HepG2 (cell line): ENCODE measurements at regions not wholly inside any gene's neighbourhood (a gene's known extent, or its start where the extent isn't known, plus 50 kb on each side); places are given as distances from the start of the nearest gene placed in this dataset.

ENCODE experiments used
- ATAC-seq: fragments of 200-7000 bp; cut with Tn5 transposase; 3 replicates; pipeline ENCODE4 v1.9.1; 2020; ENCODE audit warnings: mild to moderate bottlenecking, moderate library complexity
- BruUV-seq: library from RNA; stranded (reverse); fragments of 400-500 nt; replicated peaks from 2 replicates; lab custom pipeline; 2021; lab: Mats Ljungman, UMichigan
- CTCF ChIA-PET: fragments of 300-600 bp; formaldehyde crosslinking; extraction: SDS; loops from one replicate; lab custom pipeline; 2021; ENCODE audit warnings: low total read pairs, inconsistent platforms, low intra/inter-chr PET ratio; lab: Yijun Ruan, JAX
- POLR2A ChIA-PET: fragments of 350-600 bp; sonication (Branson Sonifier 250); formaldehyde crosslinking; loops from one replicate; lab custom pipeline; 2020; ENCODE audit warnings: antibody characterized with exemption, inconsistent platforms; lab: Yijun Ruan, JAX
- DNase-seq: peaks from one replicate; pipeline ENCODE4 v3.0.0-alpha.2; 2015; ENCODE audit warnings: low spot score
- FAIRE-seq: peaks from 3 replicates; lab custom pipeline; 2011; peaks lifted over from hg19 to GRCh38; lab: Jason Lieb, UNC
- H2AFZ ChIP-seq: one replicate; pipeline ENCODE4 v1.6.1; 2011; ENCODE audit warnings: low read length, inconsistent platforms
- H3K27ac ChIP-seq: fragments of 300-600 bp; 3 replicates; pipeline ENCODE4 v1.8.0; 2011; ENCODE audit warnings: mixed run types, mild to moderate bottlenecking, mixed read lengths, low read length, inconsistent platforms; ENCODE audit not compliant: insufficient read depth; ENCODE audit errors: extremely low read length
- H3K27me3 ChIP-seq, 2 experiments: fragments of 200-600 bp in 1 of 2; 2 replicates in 1 of 2; 3 replicates in 1 of 2; pipeline versions ENCODE4 v1.6.0 to v1.8.0; 2011; ENCODE audit warnings: low read length in 2 of 2, mild to moderate bottlenecking in 2 of 2, moderate library complexity in 2 of 2, inconsistent platforms in 1 of 2; ENCODE audit not compliant: insufficient read depth in 2 of 2, control insufficient read depth in 1 of 2
- H3K36me3 ChIP-seq, 2 experiments: fragments of 200-600 bp in 1 of 2; replicated peaks in 1 of 2; 2 replicates in 1 of 2; 3 replicates in 1 of 2; pipeline versions ENCODE4 v1.5.1 to v1.8.0; 2011; ENCODE audit warnings: low read length in 2 of 2, inconsistent platforms in 1 of 2; ENCODE audit not compliant: insufficient read depth in 2 of 2, control insufficient read depth in 1 of 2
- H3K4me1 ChIP-seq: 2 replicates; pipeline ENCODE4 v1.5.1; 2012; ENCODE audit warnings: low read length, inconsistent platforms; ENCODE audit not compliant: insufficient read depth
- H3K4me2 ChIP-seq: 2 replicates; pipeline ENCODE4 v1.6.0; 2011; ENCODE audit warnings: low read depth, low read length, inconsistent platforms
- H3K4me3 ChIP-seq, 3 experiments: fragments of 200-600 bp in 1 of 3; sonication (generic), shearing (Covaris generic) in 1 of 3; replicated peaks in 1 of 3; 2 replicates each; pipeline ENCODE4 v1.5.1; 2011 to 2016; ENCODE audit warnings: low read length in 3 of 3, inconsistent platforms in 2 of 3, low read depth in 2 of 3, mild to moderate bottlenecking in 2 of 3, control low read depth in 1 of 3, mixed read lengths in 1 of 3; ENCODE audit not compliant: insufficient read depth in 1 of 3
- H3K79me2 ChIP-seq: one replicate; pipeline ENCODE4 v1.6.1; 2011; ENCODE audit warnings: low read length, inconsistent platforms; ENCODE audit not compliant: insufficient read depth
- H3K9ac ChIP-seq: 2 replicates; pipeline ENCODE4 v1.6.0; 2011; ENCODE audit warnings: mild to moderate bottlenecking, low read depth, low read length, inconsistent platforms; ENCODE audit not compliant: insufficient read depth
- H3K9me3 ChIP-seq: 2 replicates; pipeline ENCODE4 v1.5.1; 2012; ENCODE audit warnings: mild to moderate bottlenecking, low read length
- H4K20me1 ChIP-seq: 2 replicates; pipeline ENCODE4 v1.6.0; 2011; ENCODE audit warnings: inconsistent platforms, mild to moderate bottlenecking, low read length, moderate library complexity; ENCODE audit not compliant: insufficient read depth
- THYN1 ChIP-seq: sonication (generic); formaldehyde crosslinking; IDR thresholded peaks from 2 replicates; pipeline ENCODE4 v1.8.1; 2023; ENCODE audit warnings: low read depth, mild to moderate bottlenecking, moderate library complexity, missing genetic modification reagents, borderline replicate concordance
- ZNF367 ChIP-seq: sonication (generic); formaldehyde crosslinking; IDR thresholded peaks from 2 replicates; pipeline ENCODE4 v1.4.0; 2020; ENCODE audit warnings: missing genetic modification reagents, borderline replicate concordance
- ZSCAN22 ChIP-seq: sonication (generic); formaldehyde crosslinking; IDR thresholded peaks from 2 replicates; pipeline ENCODE4 v1.4.0; 2020; ENCODE audit warnings: mild to moderate bottlenecking, missing genetic modification reagents
- WGBS: methylation state at CpG from one replicate; pipeline ENCODE4 v1.1.6; 2017; ENCODE audit warnings: low lambda C conversion rate; 5-methylcytosine and 5-hydroxymethylcytosine counted together
- in situ Hi-C: cut with HindIII; loops from 2 replicates; pipeline ENCODE4 v1.10.0; 2017; ENCODE audit warnings: low pct_unique_long_range_greater_than_20kb; ENCODE audit not compliant: extremely low pct_ligation_motif_present
- intact Hi-C: fragments of 100-400 bp; cut with micrococcal nuclease; formaldehyde crosslinking; loops from one replicate; pipeline ENCODE4 v1.10.0; 2022; ENCODE audit not compliant: unreplicated experiment
- TF ChIP-seq, protein P1 (sequence below): sonication (generic); formaldehyde crosslinking; IDR thresholded peaks from 2 replicates; pipeline ENCODE4 v1.4.0; 2020; ENCODE audit warnings: missing genetic modification reagents, borderline replicate concordance

DNA sequence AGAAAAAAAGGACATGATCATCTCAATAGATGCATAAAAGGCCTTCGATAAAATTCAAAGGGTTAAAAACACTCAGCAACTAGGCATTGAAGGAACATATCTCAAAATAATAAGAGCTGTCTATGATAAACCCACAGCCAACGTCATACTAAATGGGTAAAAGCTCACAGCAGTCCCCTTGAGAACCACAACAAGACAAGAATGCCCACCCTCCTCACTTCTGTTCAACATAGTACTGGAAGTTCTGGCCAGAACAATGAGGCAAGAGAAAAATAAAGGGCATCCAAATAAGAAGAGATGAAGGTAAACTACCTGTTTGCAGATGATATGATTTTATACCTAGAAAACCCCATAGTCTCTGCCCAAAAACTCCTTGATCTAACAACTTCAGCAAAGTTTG lies 619.7 kb upstream of the LMCD1 start:
- Histone ChIP-seq H3K9me3 (peaks cover 84% of the 10 kb centered on the region), H3K27ac (no peak overlapping the region), H3K27me3 (no peaks in the 10 kb centered on the region), H3K79me2 (no peaks in the 10 kb centered on the region), H3K36me3 (no peaks in the 10 kb centered on the region), H2AFZ (no peak overlapping the region), H3K4me2 (no peak overlapping the region), H4K20me1 (no peaks in the 10 kb centered on the region), H3K4me1 (no peaks in the 10 kb centered on the region), H3K9ac (no peak overlapping the region), H3K4me3 (no peak overlapping the region)
- no TSS peak for BruUV-seq
- ChIA-PET CTCF (no interaction called here), POLR2A (no interaction called here)
- FAIRE-seq (no peak), DNase-seq (no peak), ATAC-seq (no peak)
- WGBS, result 0% methylated on average over 2 of the region's 2 CpGs
- in situ Hi-C loops (no loop called here), intact Hi-C loops (no loop called here)
- no peak for TF ChIP-seq ZNF367 (CRISPR knock-in tag)
- no peak for TF ChIP-seq ZSCAN22 (CRISPR knock-in tag)
- TF ChIP-seq, protein P1, sequence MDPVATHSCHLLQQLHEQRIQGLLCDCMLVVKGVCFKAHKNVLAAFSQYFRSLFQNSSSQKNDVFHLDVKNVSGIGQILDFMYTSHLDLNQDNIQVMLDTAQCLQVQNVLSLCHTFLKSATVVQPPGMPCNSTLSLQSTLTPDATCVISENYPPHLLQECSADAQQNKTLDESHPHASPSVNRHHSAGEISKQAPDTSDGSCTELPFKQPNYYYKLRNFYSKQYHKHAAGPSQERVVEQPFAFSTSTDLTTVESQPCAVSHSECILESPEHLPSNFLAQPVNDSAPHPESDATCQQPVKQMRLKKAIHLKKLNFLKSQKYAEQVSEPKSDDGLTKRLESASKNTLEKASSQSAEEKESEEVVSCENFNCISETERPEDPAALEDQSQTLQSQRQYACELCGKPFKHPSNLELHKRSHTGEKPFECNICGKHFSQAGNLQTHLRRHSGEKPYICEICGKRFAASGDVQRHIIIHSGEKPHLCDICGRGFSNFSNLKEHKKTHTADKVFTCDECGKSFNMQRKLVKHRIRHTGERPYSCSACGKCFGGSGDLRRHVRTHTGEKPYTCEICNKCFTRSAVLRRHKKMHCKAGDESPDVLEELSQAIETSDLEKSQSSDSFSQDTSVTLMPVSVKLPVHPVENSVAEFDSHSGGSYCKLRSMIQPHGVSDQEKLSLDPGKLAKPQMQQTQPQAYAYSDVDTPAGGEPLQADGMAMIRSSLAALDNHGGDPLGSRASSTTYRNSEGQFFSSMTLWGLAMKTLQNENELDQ (CRISPR knock-in tag), result no peak

DNA sequence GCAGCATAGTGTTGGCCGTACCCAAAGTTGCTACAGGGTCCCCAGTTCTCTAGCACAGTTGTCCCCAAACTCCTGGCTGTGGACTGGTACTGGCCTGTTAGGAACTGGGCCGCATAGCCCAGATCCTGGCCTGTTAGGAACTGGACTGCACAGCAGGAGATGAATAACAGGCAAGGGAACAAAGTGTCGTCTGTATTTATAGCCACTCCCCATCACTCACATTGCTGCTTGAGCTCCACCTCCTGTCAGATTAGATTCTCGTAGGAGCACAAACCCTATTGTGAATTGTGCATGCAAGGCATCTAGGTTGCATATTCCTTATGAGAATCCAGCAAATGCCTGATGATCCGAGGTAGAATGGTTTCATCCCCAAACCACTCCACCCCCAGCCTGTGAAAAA lies 604.0 kb upstream of the LMCD1 start:
- WGBS, result 0% methylated on average over 3 of the region's 5 CpGs
- Histone ChIP-seq H3K9ac (no peak overlapping the region), H3K9me3 (peaks cover 37% of the 10 kb centered on the region), H3K4me3 (no peak overlapping the region), H2AFZ (no peak overlapping the region), H3K27ac (no peak overlapping the region), H3K4me1 (no peaks in the 10 kb centered on the region), H3K27me3 (no peaks in the 10 kb centered on the region), H4K20me1 (no peaks in the 10 kb centered on the region), H3K79me2 (no peaks in the 10 kb centered on the region), H3K36me3 (no peaks in the 10 kb centered on the region), H3K4me2 (no peak overlapping the region)
- no TSS peak for BruUV-seq
- no peak for FAIRE-seq
- in situ Hi-C loops, result no loop called here
- DNase-seq, result no peak
- CTCF ChIA-PET, result no interaction called here
- POLR2A ChIA-PET, result no interaction called here
- intact Hi-C loops, result no loop called here
- no peak for TF ChIP-seq THYN1 (CRISPR knock-in tag)
- ATAC-seq, result no peak
